GM19395 (cell line): ENCODE measurements at regions not wholly inside any gene's neighbourhood (a gene's known extent, or its start where the extent isn't known, plus 50 kb on each side); places are given as distances from the start of the nearest gene placed in this dataset.

Experiments used
- ATAC-seq: cut with Tn5 transposase; IDR thresholded peaks from one replicate; pipeline ENCODE4 v1.9.1; 2021; ENCODE audit warnings: mild to moderate bottlenecking, moderate library complexity; ENCODE audit not compliant: unreplicated experiment

DNA sequence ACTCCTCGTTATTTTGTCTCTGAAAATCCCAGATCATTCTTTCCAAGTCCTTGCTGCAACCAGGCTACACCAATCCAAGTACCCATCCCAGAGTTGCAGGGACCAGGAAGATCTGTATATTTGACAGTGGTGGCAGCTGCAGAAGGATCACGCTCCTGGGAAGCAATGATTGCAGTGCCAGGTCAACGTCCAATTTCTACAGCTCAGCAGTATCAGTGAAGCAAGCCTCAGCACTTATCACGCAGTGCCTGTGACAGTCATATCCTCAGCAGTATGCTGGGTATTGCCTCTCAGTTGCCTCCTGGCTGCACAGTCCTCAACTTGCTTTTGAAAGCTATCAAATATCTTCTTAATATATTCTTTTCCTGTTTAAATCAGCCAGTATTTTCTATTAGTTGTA lies 66.7 kb downstream of the BARHL2 start:
- ATAC-seq, result no peak

DNA sequence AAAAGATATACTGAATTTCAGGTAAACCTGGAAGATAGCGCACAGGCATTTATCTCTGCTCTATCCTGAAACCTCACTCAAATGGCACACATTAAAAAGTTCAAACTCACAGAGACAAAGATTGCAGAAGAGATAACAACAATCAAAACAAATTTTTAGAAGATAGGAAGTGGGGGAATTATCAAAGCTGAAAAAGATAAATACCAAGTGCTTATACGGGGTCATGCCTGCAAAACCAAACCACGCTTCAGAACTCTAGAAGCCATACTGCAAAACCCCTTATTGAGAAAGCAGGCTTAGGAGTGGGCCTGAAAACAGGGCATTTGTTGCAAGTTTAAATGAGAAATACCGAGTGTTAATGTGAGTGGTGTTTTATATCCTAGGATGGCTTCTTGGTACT lies 76.8 kb downstream of the BARHL2 start:
- no peak for ATAC-seq

- ATAC-seq, result no peak
Observed at GRCh38 chr1:90622666-90623065, 94.4 kb downstream of the BARHL2 start.

DNA sequence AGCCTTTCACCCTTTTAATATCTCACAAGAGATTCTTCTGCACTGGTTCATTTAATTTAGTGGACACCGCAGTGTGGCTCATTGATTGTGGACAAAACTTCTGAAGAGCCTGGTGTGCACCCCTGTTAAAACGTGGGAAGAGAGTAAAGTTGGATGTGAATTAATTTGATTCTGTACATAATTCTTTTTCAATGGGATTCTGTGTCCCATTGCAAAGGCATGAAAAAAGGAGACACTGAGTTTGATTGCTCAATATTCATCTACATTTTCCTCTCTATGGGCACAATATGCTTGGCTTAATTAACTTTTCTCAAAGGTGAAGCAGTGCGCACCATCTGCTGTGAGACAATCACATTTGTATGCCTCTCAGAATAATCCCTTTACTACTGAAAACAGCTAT lies 95.1 kb downstream of the BARHL2 start:
- ATAC-seq, result no peak

DNA sequence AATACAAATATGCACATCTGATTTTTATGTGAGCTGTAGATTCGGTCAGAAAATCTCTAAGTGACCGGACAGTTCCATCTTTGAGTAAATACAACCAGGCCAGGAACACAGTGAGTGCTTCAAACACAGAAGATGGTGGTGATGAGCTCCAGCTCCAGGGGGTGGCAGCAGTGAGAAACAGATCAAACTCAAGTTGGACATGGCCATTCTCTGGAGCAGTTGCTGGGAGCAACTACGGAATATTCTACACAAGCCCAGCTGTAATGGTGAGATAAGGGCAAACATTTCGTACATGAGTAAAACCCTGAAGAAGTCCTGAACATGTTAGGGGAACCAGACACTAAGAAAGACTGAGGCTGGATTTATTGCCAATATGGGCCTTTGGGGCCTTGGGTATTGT lies 100.7 kb downstream of the BARHL2 start:
- ATAC-seq, result no peak

DNA sequence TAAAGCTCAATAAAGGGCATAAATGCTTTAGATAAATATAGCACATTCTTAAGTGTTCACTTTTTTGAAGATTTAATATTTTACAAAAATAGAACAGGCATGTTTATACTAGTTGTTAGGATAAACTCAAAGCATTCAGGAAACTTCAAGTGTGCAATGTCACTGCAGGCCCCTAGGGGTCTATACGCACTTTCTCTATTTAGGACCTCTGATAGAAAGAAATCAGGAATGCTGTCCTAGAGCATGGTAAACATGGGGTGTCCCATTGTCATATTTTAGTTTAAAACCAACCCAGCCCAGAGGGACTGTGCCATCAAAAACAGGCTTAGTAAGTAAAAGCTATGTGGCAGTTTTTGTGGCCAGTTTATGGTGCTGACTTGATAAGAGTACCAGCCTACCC lies 102.2 kb downstream of the BARHL2 start:
- ATAC-seq, result no peak

DNA sequence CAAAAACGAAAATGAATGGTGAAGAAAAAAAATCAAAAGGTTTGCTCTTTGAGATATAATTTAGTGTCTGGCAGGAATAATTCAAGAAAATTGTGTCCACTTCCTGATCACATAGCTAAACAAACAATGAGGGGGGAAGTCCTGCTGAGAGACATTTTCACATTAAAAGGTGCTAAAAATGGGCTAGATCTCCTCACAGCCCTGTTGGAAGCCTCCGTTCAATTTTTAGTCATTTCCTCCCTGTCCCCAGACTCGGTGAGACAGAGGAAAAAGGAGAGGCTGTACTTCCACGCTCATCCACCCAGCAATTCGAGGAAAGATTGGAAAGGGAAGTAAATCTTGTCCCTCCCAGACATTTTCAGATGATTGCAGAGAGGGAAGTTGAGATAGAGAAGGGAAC lies 103.7 kb downstream of the BARHL2 start:
- no peak for ATAC-seq

DNA sequence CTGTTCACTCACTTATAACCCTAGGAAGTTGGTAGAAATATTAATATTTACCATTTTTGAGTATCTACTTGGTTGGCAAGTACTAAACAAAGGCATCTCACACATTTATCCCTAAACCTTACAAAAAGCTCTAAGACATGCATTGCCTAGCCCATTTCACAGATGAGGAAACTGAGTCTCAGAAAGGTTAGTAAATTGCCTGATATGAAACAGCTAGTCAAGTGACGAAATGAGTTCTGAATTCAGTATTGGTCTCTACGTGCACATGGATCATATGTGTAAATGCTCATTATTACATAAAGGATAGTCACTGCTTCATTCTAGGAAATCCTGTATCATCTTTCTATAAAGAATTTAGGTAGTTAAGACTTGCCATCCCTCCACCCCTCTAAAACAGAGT lies 105.1 kb downstream of the BARHL2 start:
- ATAC-seq, result no peak

- ATAC-seq, result no peak
Observed at GRCh38 chr1:90607736-90608135, 109.4 kb downstream of the BARHL2 start.

DNA sequence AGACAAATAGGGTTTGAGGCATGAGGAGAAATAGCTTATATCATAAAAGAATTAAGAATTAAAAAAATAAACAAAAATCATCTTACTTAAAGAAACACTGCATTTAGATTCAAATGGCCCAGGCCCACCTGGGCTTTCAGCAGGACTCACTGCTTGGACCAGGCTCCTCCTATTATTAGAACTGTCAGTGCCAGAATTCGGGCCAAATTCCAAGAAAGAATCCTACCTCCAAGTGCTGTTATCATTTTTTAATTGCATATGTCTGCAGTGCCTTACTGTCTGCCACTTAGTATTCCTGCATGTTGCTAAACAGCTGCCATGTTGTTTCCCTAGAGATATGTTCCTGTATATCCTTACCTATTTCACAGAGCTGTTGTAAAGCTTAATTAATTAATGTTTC lies 112.0 kb downstream of the BARHL2 start:
- no peak for ATAC-seq

DNA sequence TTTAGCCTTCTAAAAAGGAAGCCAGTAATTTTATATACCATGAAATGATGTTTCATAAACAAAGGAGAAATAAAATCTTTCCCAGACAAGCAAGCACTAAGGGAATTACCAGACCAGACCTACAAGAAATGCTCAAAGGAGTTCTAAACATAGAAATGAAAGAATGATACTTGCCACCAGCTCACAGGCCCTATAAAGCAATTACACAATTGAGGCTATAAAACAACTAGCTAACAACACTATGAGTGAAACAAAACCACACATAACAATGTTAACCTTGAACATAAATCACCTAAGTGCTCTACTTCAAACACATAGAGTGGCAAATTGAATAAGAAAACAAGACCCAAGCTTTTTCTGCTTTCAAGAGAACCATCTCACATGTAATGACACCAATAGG lies 123.8 kb downstream of the BARHL2 start:
- no peak for ATAC-seq

- ATAC-seq, result no peak
Observed at GRCh38 chr1:90591970-90592356, 125.1 kb downstream of the BARHL2 start.

- ATAC-seq, result no peak
Observed at GRCh38 chr1:90591355-90591969, 125.6 kb downstream of the BARHL2 start.

DNA sequence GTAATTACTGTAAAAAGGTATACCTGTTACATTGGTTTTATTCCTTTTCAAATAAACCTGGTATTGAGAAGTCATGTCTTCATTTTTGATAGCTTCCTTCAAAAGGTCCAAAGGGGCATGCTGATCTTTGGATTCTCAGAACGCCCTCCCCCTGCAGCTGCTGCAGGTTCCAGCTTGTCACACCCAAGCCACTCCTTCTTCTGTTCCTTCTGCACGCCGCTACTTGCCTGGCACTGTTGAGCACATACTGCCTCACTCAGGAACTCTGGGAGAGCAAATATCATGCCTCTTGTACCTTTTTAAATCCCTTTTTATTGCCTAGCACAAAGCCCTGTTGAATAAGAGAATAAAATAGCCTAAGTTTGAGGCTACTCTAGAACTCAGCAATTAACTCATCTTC lies 136.9 kb downstream of the BARHL2 start:
- ATAC-seq, result no peak

- no peak for ATAC-seq
Observed at GRCh38 chr1:90579212-90579802, 137.8 kb downstream of the BARHL2 start.

DNA sequence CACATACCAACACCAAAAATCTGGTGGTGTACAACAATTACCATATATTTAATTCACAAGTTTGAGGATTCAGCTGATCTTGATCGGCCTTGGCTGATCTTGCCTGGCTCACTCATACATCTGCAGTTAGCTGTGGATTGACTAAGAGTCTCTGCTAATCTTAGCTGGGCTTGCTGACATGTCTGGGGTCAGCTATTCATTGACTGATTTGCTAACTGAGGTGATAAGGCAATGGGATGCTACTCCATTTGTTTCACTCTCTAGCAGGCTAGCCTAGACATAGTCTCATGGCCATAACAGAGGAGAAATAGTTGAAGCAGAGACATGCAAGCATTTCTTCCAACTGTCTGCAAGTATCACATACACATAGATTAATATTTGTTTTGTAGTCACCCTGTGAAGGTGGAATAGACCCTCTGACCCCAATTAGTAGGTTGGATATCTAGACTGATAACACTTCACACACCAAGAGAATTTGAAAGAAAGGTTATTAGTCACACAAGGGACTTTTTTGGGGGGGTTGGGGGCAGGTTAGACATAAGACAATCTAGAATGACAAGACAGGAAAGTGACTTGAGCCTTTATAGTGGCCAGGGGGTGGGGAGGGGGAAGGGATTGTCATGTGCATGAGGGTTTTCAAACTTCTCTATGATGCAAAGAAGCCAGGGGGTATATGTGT lies 142.3 kb downstream of the BARHL2 start:
- no peak for ATAC-seq

- no peak for ATAC-seq
Observed at GRCh38 chr1:90573736-90574135, 143.4 kb downstream of the BARHL2 start.

DNA sequence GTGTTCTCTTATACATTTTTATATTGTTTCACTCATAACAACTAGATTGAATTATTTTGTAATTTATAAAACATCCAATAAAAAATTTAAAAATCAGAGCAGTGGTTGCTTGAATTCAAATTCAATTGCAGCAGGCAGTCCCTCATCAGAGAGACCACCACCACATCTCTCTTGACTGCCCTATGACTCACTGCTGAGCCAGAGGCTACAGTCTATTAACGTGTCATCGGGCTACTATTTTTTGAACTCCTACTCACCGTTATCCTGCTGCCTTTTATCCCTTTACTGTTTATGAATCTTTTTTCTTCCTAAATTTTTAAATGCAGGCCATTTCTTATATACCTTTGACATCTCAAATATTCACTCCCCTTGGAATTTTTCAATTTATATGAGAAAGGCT lies 144.7 kb downstream of the BARHL2 start:
- no peak for ATAC-seq

DNA sequence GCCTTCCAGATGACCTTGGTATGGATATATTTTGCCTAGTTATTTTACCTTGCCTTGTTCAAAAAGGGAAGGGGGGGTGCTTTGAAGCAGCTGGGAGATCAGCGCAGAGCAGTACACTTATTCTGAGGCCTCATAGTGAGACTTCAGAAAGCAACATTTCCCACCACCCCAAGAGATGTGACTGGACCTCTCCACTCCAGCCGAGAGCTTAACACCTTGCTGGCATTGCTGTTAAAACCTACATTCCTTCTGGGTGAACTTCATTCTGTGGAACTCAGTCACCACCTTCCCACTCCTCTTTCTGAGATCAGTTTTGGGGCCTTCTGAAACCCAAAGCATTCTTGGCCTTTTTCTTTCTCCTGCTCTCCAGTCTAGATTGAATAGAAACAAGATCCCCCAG lies 148.7 kb downstream of the BARHL2 start:
- no peak for ATAC-seq

- no peak for ATAC-seq
Observed at GRCh38 chr1:90564164-90564563, 152.9 kb downstream of the BARHL2 start.

DNA sequence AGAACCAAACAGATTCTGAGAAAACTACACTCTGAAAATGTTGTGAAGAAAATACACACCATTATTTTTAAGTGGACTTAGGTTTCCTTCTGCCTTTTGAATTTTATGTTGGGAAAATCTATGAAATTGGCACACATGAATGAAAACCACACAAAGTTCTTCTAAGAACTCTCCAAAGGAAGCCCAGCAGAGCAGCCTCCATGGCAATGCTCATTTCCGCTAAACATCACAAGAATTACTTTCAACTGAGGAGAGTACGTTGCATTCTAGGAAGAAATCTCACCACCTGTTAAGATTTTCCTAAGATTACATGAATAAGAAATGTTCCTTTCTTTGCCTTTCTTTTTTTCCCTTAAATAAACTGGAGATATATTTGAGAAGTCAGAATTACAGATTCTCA lies 154.2 kb downstream of the BARHL2 start:
- no peak for ATAC-seq

GRCh38 chr1:90561911-90562310 lies 155.2 kb downstream of the BARHL2 start:
- ATAC-seq, result no peak
